ENCODE measurements at regions not wholly inside any gene's neighbourhood (a gene's known extent, or its start where the extent isn't known, plus 50 kb on each side); places are given as distances from the start of the nearest gene placed in this dataset.

GRCh38 chr6:115750292-115750691 is 310.4 kb downstream of the FRK start (continued):
- no peak for TF ChIP-seq SIN3A (conservative IDR thresholded peaks at IDR 0.05 in 1 of 2, IDR thresholded peaks at IDR 0.05 in 1 of 2; ENCODE audit: low read depth in 1 of 2, low read length in 2 of 2)
- TF ChIP-seq E2F6 (IDR thresholded peaks at IDR 0.05): no peak
- no peak for TF ChIP-seq RBBP5 (IDR thresholded peaks at IDR 0.05; ENCODE audit: borderline replicate concordance, low read depth, low read length)
- TF ChIP-seq TBP (IDR thresholded peaks at IDR 0.05; ENCODE audit: low read depth, low read length): no peak
- TF ChIP-seq POU5F1 (IDR thresholded peaks at IDR 0.05; ENCODE audit: low read depth, low read length): no peak
